Neural progenitor cell (in vitro differentiated cells): ENCODE measurements at regions not wholly inside any gene's neighbourhood (a gene's known extent, or its start where the extent isn't known, plus 50 kb on each side); places are given as distances from the start of the nearest gene placed in this dataset.

ENCODE experiments used
- DNase-seq: peaks from one replicate; pipeline ENCODE4 v3.0.0-alpha.2; 2016; ENCODE audit warnings: low spot score
- H2AFZ ChIP-seq: fragments of 200-600 bp; sonication (generic); replicated peaks from 2 replicates; pipeline ENCODE4 v1.6.1; 2016; ENCODE audit warnings: antibody characterized with exemption
- H3F3A ChIP-seq: fragments of 200-600 bp; sonication (generic); 2 replicates; pipeline ENCODE4 v1.6.1; 2016; ENCODE audit warnings: antibody characterized with exemption, low read depth
- H3K27ac ChIP-seq: fragments of 200-600 bp; sonication (generic); 2 replicates; pipeline ENCODE4 v1.5.1; 2016; ENCODE audit warnings: mild to moderate bottlenecking
- H3K27me3 ChIP-seq: fragments of 200-600 bp; sonication (generic); 2 replicates; pipeline ENCODE4 v1.6.1; 2016; ENCODE audit warnings: mild to moderate bottlenecking, moderate library complexity
- H3K36me3 ChIP-seq: fragments of 200-600 bp; sonication (generic); 2 replicates; pipeline ENCODE4 v1.5.1; 2016
- H3K4me1 ChIP-seq: fragments of 200-600 bp; sonication (generic); 2 replicates; pipeline ENCODE4 v1.6.1; 2016; ENCODE audit warnings: mixed run types
- H3K4me2 ChIP-seq: fragments of 200-600 bp; sonication (generic); 2 replicates; pipeline ENCODE4 v1.6.1; 2016
- H3K4me3 ChIP-seq: fragments of 200-600 bp; sonication (generic); 2 replicates; pipeline ENCODE4 v1.5.1; 2016
- H3K79me2 ChIP-seq: fragments of 200-600 bp; sonication (generic); 2 replicates; pipeline ENCODE4 v1.6.1; 2016; ENCODE audit warnings: low read depth
- H3K9ac ChIP-seq: fragments of 200-600 bp; sonication (generic); 2 replicates; pipeline ENCODE4 v1.6.1; 2016
- H3K9me3 ChIP-seq: fragments of 200-600 bp; sonication (generic); 2 replicates; pipeline ENCODE4 v1.5.1; 2016; ENCODE audit warnings: low read depth
- H4K20me1 ChIP-seq: fragments of 200-600 bp; sonication (generic); 2 replicates; pipeline ENCODE4 v1.6.1; 2016; ENCODE audit warnings: low read depth
- H3K27ac Mint-ChIP-seq: 3 replicates; pipeline ENCODE4 v1.8.0; 2021; ENCODE audit warnings: mixed read lengths
- H3K27me3 Mint-ChIP-seq: 2 replicates; pipeline ENCODE4 v1.8.0; 2022; ENCODE audit warnings: low read depth, mild to moderate bottlenecking, inconsistent platforms, moderate library complexity, mixed read lengths; ENCODE audit not compliant: insufficient read depth
- H3K36me3 Mint-ChIP-seq: 3 replicates; pipeline ENCODE4 v1.8.0; 2021; ENCODE audit warnings: mixed read lengths
- H3K4me1 Mint-ChIP-seq: 3 replicates; pipeline ENCODE4 v1.8.0; 2021; ENCODE audit warnings: mixed read lengths
- H3K4me3 Mint-ChIP-seq: 3 replicates; pipeline ENCODE4 v1.8.0; 2021; ENCODE audit warnings: mild to moderate bottlenecking, moderate library complexity, mixed read lengths
- H3K9me3 Mint-ChIP-seq: 3 replicates; pipeline ENCODE4 v1.8.0; 2020; ENCODE audit warnings: mixed read lengths
- CTCF ChIP-seq: fragments of 200-600 bp; sonication (generic); IDR thresholded peaks from 2 replicates; pipeline ENCODE4 v1.5.1; 2017; ENCODE audit warnings: antibody characterized with exemption, mild to moderate bottlenecking
- EZH2 ChIP-seq: fragments of 200-600 bp; sonication (generic); IDR thresholded peaks from 2 replicates; pipeline ENCODE4 v1.6.1; 2017; ENCODE audit warnings: antibody characterized with exemption, mild to moderate bottlenecking, moderate library complexity
- EZH2phosphoT487 ChIP-seq: fragments of 200-600 bp; sonication (generic); IDR thresholded peaks from 2 replicates; pipeline ENCODE4 v1.6.1; 2017; ENCODE audit warnings: antibody characterized with exemption

GRCh38 chr16:66001432-66001831 lies 365.1 kb upstream of the CDH5 start:
- H3K9ac ChIP-seq, result no peak overlapping the region

GRCh38 chr16:65998443-65998842 lies 368.0 kb upstream of the CDH5 start:
- DNase-seq, result no peak
- H3K9me3 Mint-ChIP-seq, result no peaks in the 10 kb centered on the region
- Histone ChIP-seq H3K9me3 (no peaks in the 10 kb centered on the region), H3K79me2 (no peaks in the 10 kb centered on the region), H2AFZ (no peak overlapping the region), H3K9ac (no peak overlapping the region), H3K4me2 (no peak overlapping the region), H3K4me1 (no peaks in the 10 kb centered on the region), H3K4me3 (no peak overlapping the region), H3F3A (no peaks in the 10 kb centered on the region), H3K27me3 (no peaks in the 10 kb centered on the region), H3K27ac (no peak overlapping the region), H3K36me3 (no peaks in the 10 kb centered on the region), H4K20me1 (no peaks in the 10 kb centered on the region)
- peaks cover 6% of the 10 kb centered on the region for H3K27me3 Mint-ChIP-seq
- no peak for TF ChIP-seq CTCF
- no peak for TF ChIP-seq EZH2phosphoT487
- TF ChIP-seq EZH2, result no peak
- H3K4me1 Mint-ChIP-seq, result peaks cover 9% of the 10 kb centered on the region
- no peak overlapping the region for H3K27ac Mint-ChIP-seq
- no peak overlapping the region for H3K4me3 Mint-ChIP-seq
- no peaks in the 10 kb centered on the region for H3K36me3 Mint-ChIP-seq

More at GRCh38 chr16:66001432-66001831, 365.1 kb upstream of the CDH5 start:
- Mint-ChIP-seq H3K36me3 (no peaks in the 10 kb centered on the region), H3K9me3 (no peaks in the 10 kb centered on the region), H3K4me1 (no peaks in the 10 kb centered on the region), H3K4me3 (no peak overlapping the region), H3K27ac (no peak overlapping the region), H3K27me3 (peaks cover 7% of the 10 kb centered on the region)
- H4K20me1 ChIP-seq, result no peaks in the 10 kb centered on the region
- no peaks in the 10 kb centered on the region for H3K36me3 ChIP-seq
- H3K4me1 ChIP-seq, result no peaks in the 10 kb centered on the region
- no peak overlapping the region for H3K4me2 ChIP-seq
- no peak overlapping the region for H3K4me3 ChIP-seq
- no peak for TF ChIP-seq EZH2phosphoT487
- no peak for TF ChIP-seq EZH2
- TF ChIP-seq CTCF, result no peak
- no peak overlapping the region for H2AFZ ChIP-seq
- H3K79me2 ChIP-seq, result no peaks in the 10 kb centered on the region
- no peak for DNase-seq
- no peaks in the 10 kb centered on the region for H3F3A ChIP-seq
- H3K27ac ChIP-seq, result no peak overlapping the region
- H3K27me3 ChIP-seq, result no peaks in the 10 kb centered on the region
- no peaks in the 10 kb centered on the region for H3K9me3 ChIP-seq

- Histone ChIP-seq H3K4me1 (no peaks in the 10 kb centered on the region), H3K9ac (no peak overlapping the region), H3K79me2 (no peaks in the 10 kb centered on the region), H3K4me2 (no peak overlapping the region), H3K27ac (no peak overlapping the region), H3K4me3 (no peak overlapping the region), H2AFZ (no peak overlapping the region), H3K9me3 (no peaks in the 10 kb centered on the region), H3K27me3 (no peaks in the 10 kb centered on the region), H4K20me1 (no peaks in the 10 kb centered on the region), H3F3A (no peaks in the 10 kb centered on the region), H3K36me3 (no peaks in the 10 kb centered on the region)
- TF ChIP-seq EZH2 (no peak), CTCF (no peak), EZH2phosphoT487 (no peak)
- Mint-ChIP-seq H3K36me3 (no peaks in the 10 kb centered on the region), H3K4me1 (peaks cover 9% of the 10 kb centered on the region), H3K27me3 (peaks cover 6% of the 10 kb centered on the region), H3K9me3 (no peaks in the 10 kb centered on the region), H3K27ac (no peak overlapping the region), H3K4me3 (no peak overlapping the region)
- no peak for DNase-seq
These were observed 372.2 kb upstream of the CDH5 start for GRCh38 chr16:65994291-65994690.
